ENCODE measurements at regions not wholly inside any gene's neighbourhood (a gene's known extent, or its start where the extent isn't known, plus 50 kb on each side); places are given as distances from the start of the nearest gene placed in this dataset.
"Not testable (repeated sequence)": the region's sequence is repeated elsewhere in the genome, so short reads cannot be mapped to it uniquely, and the experiment has no call there.

- no peaks in the 10 kb centered on the region for H3K4me1 ChIP-seq (ENCODE audit: insufficient read depth, low read length)
- no peaks in the 10 kb centered on the region for H3K27me3 ChIP-seq (ENCODE audit: insufficient read depth, low read length)
- no peak overlapping the region for H3K27ac ChIP-seq (ENCODE audit: low read depth, low read length)
- H3K9ac ChIP-seq (ENCODE audit: low read depth, low read length) = no peak overlapping the region
- no peak overlapping the region for H3K4me3 ChIP-seq (ENCODE audit: low read length)
- no peaks in the 10 kb centered on the region for H3K36me3 ChIP-seq (ENCODE audit: insufficient read depth, low read length)
- no peaks in the 10 kb centered on the region for H3K9me3 ChIP-seq (ENCODE audit: insufficient read depth, low read depth, low read length)
These were observed 452.3 kb upstream of the ACTRT1 start for GRCh38 chrX:128504496-128504895.

GRCh38 chrX:128464116-128464515 is 411.9 kb upstream of the ACTRT1 start:
- whole genome bisulfite sequencing = 92% methylated on average over 5 of the region's 5 CpGs
- H3K27me3 ChIP-seq (ENCODE audit: insufficient read depth, low read length) = no peaks in the 10 kb centered on the region
- H3K9me3 ChIP-seq (ENCODE audit: insufficient read depth, low read depth, low read length) = no peaks in the 10 kb centered on the region
- H3K4me1 ChIP-seq (ENCODE audit: insufficient read depth, low read length) = no peaks in the 10 kb centered on the region
- no peak overlapping the region for H3K9ac ChIP-seq (ENCODE audit: low read depth, low read length)
- H3K4me3 ChIP-seq (ENCODE audit: low read length) = no peak overlapping the region
- H3K36me3 ChIP-seq (ENCODE audit: insufficient read depth, low read length) = no peaks in the 10 kb centered on the region
- no peak overlapping the region for H3K27ac ChIP-seq (ENCODE audit: low read depth, low read length)

- Histone ChIP-seq H3K36me3 (ENCODE audit: insufficient read depth, low read length) (no peaks in the 10 kb centered on the region), H3K27me3 (ENCODE audit: insufficient read depth, low read length) (no peaks in the 10 kb centered on the region), H3K4me3 (ENCODE audit: low read length) (no peak overlapping the region), H3K4me1 (ENCODE audit: insufficient read depth, low read length) (no peaks in the 10 kb centered on the region), H3K27ac (ENCODE audit: low read depth, low read length) (no peak overlapping the region), H3K9ac (ENCODE audit: low read depth, low read length) (no peak overlapping the region), H3K9me3 (ENCODE audit: insufficient read depth, low read depth, low read length) (no peaks in the 10 kb centered on the region)
- WGBS = 51% methylated on average over 4 of the region's 6 CpGs
These were observed 408.6 kb upstream of the ACTRT1 start for GRCh38 chrX:128460835-128461234.

GRCh38 chrX:128458888-128459287 is 406.7 kb upstream of the ACTRT1 start:
- no peaks in the 10 kb centered on the region for H3K27me3 ChIP-seq (ENCODE audit: insufficient read depth, low read length)
- H3K36me3 ChIP-seq (ENCODE audit: insufficient read depth, low read length) = no peaks in the 10 kb centered on the region

GRCh38 chrX:128457674-128458073 is 405.5 kb upstream of the ACTRT1 start:
- Histone ChIP-seq H3K9me3 (ENCODE audit: insufficient read depth, low read depth, low read length) (no peaks in the 10 kb centered on the region), H3K27ac (ENCODE audit: low read depth, low read length) (no peak overlapping the region), H3K4me3 (ENCODE audit: low read length) (no peak overlapping the region), H3K36me3 (ENCODE audit: insufficient read depth, low read length) (no peaks in the 10 kb centered on the region), H3K9ac (ENCODE audit: low read depth, low read length) (no peak overlapping the region), H3K27me3 (ENCODE audit: insufficient read depth, low read length) (no peaks in the 10 kb centered on the region), H3K4me1 (ENCODE audit: insufficient read depth, low read length) (no peaks in the 10 kb centered on the region)
- 100% methylated on average over 2 of the region's 2 CpGs for WGBS

More at GRCh38 chrX:128458888-128459287, 406.7 kb upstream of the ACTRT1 start:
- WGBS = 96% methylated on average over 2 of the region's 2 CpGs
- no peaks in the 10 kb centered on the region for H3K4me1 ChIP-seq (ENCODE audit: insufficient read depth, low read length)
- no peaks in the 10 kb centered on the region for H3K9me3 ChIP-seq (ENCODE audit: insufficient read depth, low read depth, low read length)
- H3K9ac ChIP-seq (ENCODE audit: low read depth, low read length) = no peak overlapping the region
- H3K27ac ChIP-seq (ENCODE audit: low read depth, low read length) = no peak overlapping the region
- H3K4me3 ChIP-seq (ENCODE audit: low read length) = no peak overlapping the region

- H3K27ac ChIP-seq (ENCODE audit: low read depth, low read length) = no peak overlapping the region
- no peaks in the 10 kb centered on the region for H3K9me3 ChIP-seq (ENCODE audit: insufficient read depth, low read depth, low read length)
- H3K4me3 ChIP-seq (ENCODE audit: low read length) = no peak overlapping the region
- 83% methylated on average over 2 of the region's 4 CpGs for WGBS
- H3K4me1 ChIP-seq (ENCODE audit: insufficient read depth, low read length) = no peaks in the 10 kb centered on the region
- no peak overlapping the region for H3K9ac ChIP-seq (ENCODE audit: low read depth, low read length)
- H3K27me3 ChIP-seq (ENCODE audit: insufficient read depth, low read length) = no peaks in the 10 kb centered on the region
- H3K36me3 ChIP-seq (ENCODE audit: insufficient read depth, low read length) = no peaks in the 10 kb centered on the region
These were observed 387.0 kb upstream of the ACTRT1 start for GRCh38 chrX:128439159-128439558.

- WGBS = 98% methylated on average over 3 of the region's 4 CpGs
- no peak overlapping the region for H3K4me3 ChIP-seq (ENCODE audit: low read length)
- no peaks in the 10 kb centered on the region for H3K9me3 ChIP-seq (ENCODE audit: insufficient read depth, low read depth, low read length)
- no peaks in the 10 kb centered on the region for H3K4me1 ChIP-seq (ENCODE audit: insufficient read depth, low read length)
- no peaks in the 10 kb centered on the region for H3K27me3 ChIP-seq (ENCODE audit: insufficient read depth, low read length)
- no peak overlapping the region for H3K27ac ChIP-seq (ENCODE audit: low read depth, low read length)
- H3K9ac ChIP-seq (ENCODE audit: low read depth, low read length) = no peak overlapping the region
- no peaks in the 10 kb centered on the region for H3K36me3 ChIP-seq (ENCODE audit: insufficient read depth, low read length)
These were observed 385.9 kb upstream of the ACTRT1 start for GRCh38 chrX:128438082-128438481.

- no peak overlapping the region for H3K27ac ChIP-seq (ENCODE audit: low read depth, low read length)
- H3K4me3 ChIP-seq (ENCODE audit: low read length) = no peak overlapping the region
- no peaks in the 10 kb centered on the region for H3K9me3 ChIP-seq (ENCODE audit: insufficient read depth, low read depth, low read length)
- H3K9ac ChIP-seq (ENCODE audit: low read depth, low read length) = no peak overlapping the region
- no peaks in the 10 kb centered on the region for H3K36me3 ChIP-seq (ENCODE audit: insufficient read depth, low read length)
- no peaks in the 10 kb centered on the region for H3K4me1 ChIP-seq (ENCODE audit: insufficient read depth, low read length)
- WGBS = 97% methylated on average over 3 of the region's 4 CpGs
- H3K27me3 ChIP-seq (ENCODE audit: insufficient read depth, low read length) = no peaks in the 10 kb centered on the region
These were observed 384.3 kb upstream of the ACTRT1 start for GRCh38 chrX:128436397-128437103.

GRCh38 chrX:128425546-128425945 is 373.3 kb upstream of the ACTRT1 start:
- Histone ChIP-seq H3K27me3 (ENCODE audit: insufficient read depth, low read length) (no peaks in the 10 kb centered on the region), H3K4me1 (ENCODE audit: insufficient read depth, low read length) (no peaks in the 10 kb centered on the region), H3K36me3 (ENCODE audit: insufficient read depth, low read length) (no peaks in the 10 kb centered on the region), H3K27ac (ENCODE audit: low read depth, low read length) (no peak overlapping the region), H3K9me3 (ENCODE audit: insufficient read depth, low read depth, low read length) (no peaks in the 10 kb centered on the region), H3K9ac (ENCODE audit: low read depth, low read length) (no peak overlapping the region), H3K4me3 (ENCODE audit: low read length) (no peak overlapping the region)

GRCh38 chrX:128408842-128409241 is 356.6 kb upstream of the ACTRT1 start:
- Histone ChIP-seq H3K27me3 (ENCODE audit: insufficient read depth, low read length) (no peaks in the 10 kb centered on the region), H3K36me3 (ENCODE audit: insufficient read depth, low read length) (no peaks in the 10 kb centered on the region), H3K4me3 (ENCODE audit: low read length) (no peak overlapping the region), H3K9me3 (ENCODE audit: insufficient read depth, low read depth, low read length) (no peaks in the 10 kb centered on the region), H3K4me1 (ENCODE audit: insufficient read depth, low read length) (no peaks in the 10 kb centered on the region), H3K9ac (ENCODE audit: low read depth, low read length) (no peak overlapping the region), H3K27ac (ENCODE audit: low read depth, low read length) (no peak overlapping the region)
- 100% methylated on average over 1 of the region's 3 CpGs for WGBS

GRCh38 chrX:128396601-128397000 is 344.4 kb upstream of the ACTRT1 start:
- Histone ChIP-seq H3K27ac (ENCODE audit: low read depth, low read length) (no peak overlapping the region), H3K9ac (ENCODE audit: low read depth, low read length) (no peak overlapping the region), H3K9me3 (ENCODE audit: insufficient read depth, low read depth, low read length) (no peaks in the 10 kb centered on the region), H3K36me3 (ENCODE audit: insufficient read depth, low read length) (no peaks in the 10 kb centered on the region), H3K4me3 (ENCODE audit: low read length) (no peak overlapping the region), H3K4me1 (ENCODE audit: insufficient read depth, low read length) (no peaks in the 10 kb centered on the region), H3K27me3 (ENCODE audit: insufficient read depth, low read length) (no peaks in the 10 kb centered on the region)
- 92% methylated on average over 2 of the region's 3 CpGs for WGBS

- H3K4me3 ChIP-seq (ENCODE audit: low read length); H3K9me3 ChIP-seq (ENCODE audit: insufficient read depth, low read depth, low read length); H3K4me1 ChIP-seq (ENCODE audit: insufficient read depth, low read length); H3K27ac ChIP-seq (ENCODE audit: low read depth, low read length); H3K36me3 ChIP-seq (ENCODE audit: insufficient read depth, low read length); H3K9ac ChIP-seq (ENCODE audit: low read depth, low read length); H3K27me3 ChIP-seq (ENCODE audit: insufficient read depth, low read length): not testable (repeated sequence)
- WGBS = 94% methylated on average over 3 of the region's 3 CpGs
These were observed 331.6 kb upstream of the ACTRT1 start for GRCh38 chrX:128383846-128384245.

Measured in HUES64 (cell line).